ENCODE measurements at regions not wholly inside any gene's neighbourhood (a gene's known extent, or its start where the extent isn't known, plus 50 kb on each side); places are given as distances from the start of the nearest gene placed in this dataset.
"Not testable (repeated sequence)": the region's sequence is repeated elsewhere in the genome, so short reads cannot be mapped to it uniquely, and the experiment has no call there.

DNA sequence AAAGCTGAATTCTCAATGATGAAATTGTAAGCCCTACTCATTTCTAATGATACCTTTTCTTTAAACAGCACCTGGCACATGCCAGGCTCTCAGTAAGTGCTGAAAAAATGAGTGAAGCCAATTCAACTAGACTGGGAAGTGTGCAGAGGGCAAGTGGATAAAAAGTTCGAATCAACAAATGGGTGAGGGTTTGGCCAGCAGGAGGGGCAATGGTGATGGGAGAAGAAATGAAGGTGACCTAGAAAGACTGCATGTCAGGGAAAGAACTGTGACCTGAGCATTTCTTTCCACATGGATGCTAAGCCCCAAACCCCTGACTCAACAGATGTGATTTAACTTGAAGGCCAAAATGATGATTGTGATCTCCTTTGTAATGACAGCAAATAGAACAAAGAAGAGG, 54.6 kb downstream of the DKK1 start:
- no peak for ATAC-seq (ENCODE audit: insufficient read depth, low read depth)
- no peaks in the 10 kb centered on the region for H3K9me3 ChIP-seq (ENCODE audit: insufficient read depth, low read length, severe bottlenecking)
- H3K4me1 ChIP-seq (ENCODE audit: insufficient read depth, low read length) = no peaks in the 10 kb centered on the region
- H4K20me1 ChIP-seq (ENCODE audit: insufficient read depth, low read length) = no peaks in the 10 kb centered on the region
- H3K27me3 ChIP-seq (ENCODE audit: insufficient read depth, low read length, poor library complexity) = no peaks in the 10 kb centered on the region
- H3K4me3 ChIP-seq (ENCODE audit: low read depth in 1 of 2, low read length in 2 of 2) = no peak overlapping the region
- TF ChIP-seq, protein P1, sequence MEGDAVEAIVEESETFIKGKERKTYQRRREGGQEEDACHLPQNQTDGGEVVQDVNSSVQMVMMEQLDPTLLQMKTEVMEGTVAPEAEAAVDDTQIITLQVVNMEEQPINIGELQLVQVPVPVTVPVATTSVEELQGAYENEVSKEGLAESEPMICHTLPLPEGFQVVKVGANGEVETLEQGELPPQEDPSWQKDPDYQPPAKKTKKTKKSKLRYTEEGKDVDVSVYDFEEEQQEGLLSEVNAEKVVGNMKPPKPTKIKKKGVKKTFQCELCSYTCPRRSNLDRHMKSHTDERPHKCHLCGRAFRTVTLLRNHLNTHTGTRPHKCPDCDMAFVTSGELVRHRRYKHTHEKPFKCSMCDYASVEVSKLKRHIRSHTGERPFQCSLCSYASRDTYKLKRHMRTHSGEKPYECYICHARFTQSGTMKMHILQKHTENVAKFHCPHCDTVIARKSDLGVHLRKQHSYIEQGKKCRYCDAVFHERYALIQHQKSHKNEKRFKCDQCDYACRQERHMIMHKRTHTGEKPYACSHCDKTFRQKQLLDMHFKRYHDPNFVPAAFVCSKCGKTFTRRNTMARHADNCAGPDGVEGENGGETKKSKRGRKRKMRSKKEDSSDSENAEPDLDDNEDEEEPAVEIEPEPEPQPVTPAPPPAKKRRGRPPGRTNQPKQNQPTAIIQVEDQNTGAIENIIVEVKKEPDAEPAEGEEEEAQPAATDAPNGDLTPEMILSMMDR (IDR thresholded peaks at IDR 0.05; ENCODE audit: borderline replicate concordance, extremely low read depth, low read length, poor library complexity, severe bottlenecking) = no peak
- TF ChIP-seq EZH2 (IDR thresholded peaks at IDR 0.05; ENCODE audit: borderline replicate concordance, low read depth, low read length, severe bottlenecking) = no peak
- no peaks in the 10 kb centered on the region for H3K79me2 ChIP-seq (ENCODE audit: insufficient read depth, low read length)
- no peak overlapping the region for H2AFZ ChIP-seq (ENCODE audit: low read depth, low read length)
- no peaks in the 10 kb centered on the region for H3K36me3 ChIP-seq (ENCODE audit: insufficient read depth, low read length)
- no peak overlapping the region for H3K9ac ChIP-seq (ENCODE audit: low read depth, low read length)
- no peak overlapping the region for H3K4me2 ChIP-seq (ENCODE audit: insufficient read depth, low read length)
- no peak for DNase-seq
- no peak overlapping the region for H3K27ac ChIP-seq (ENCODE audit: low read length)

DNA sequence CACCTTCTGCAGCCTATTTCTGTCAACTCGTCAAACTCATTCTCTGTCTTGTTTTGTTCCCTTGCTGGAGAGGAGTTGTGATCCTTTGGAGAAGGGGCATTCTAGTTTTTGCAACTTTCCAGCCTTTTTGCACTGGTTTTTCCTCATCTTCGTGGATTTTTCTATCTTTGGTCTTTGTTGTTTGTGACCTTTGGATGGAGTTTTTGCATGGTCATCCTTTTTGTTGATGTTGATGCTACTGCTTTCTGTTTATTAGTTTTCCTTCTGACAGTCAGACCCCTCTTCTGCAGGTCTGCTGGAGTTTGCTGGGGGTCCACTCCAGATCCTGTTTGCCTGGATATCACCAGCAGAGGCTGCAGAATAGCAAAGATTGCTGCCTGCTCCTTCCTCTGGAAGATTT, 60.1 kb downstream of the DKK1 start:
- H3K9me3 ChIP-seq (ENCODE audit: insufficient read depth, low read length, severe bottlenecking); H3K27ac ChIP-seq (ENCODE audit: low read length); H3K79me2 ChIP-seq (ENCODE audit: insufficient read depth, low read length); ATAC-seq (ENCODE audit: insufficient read depth, low read depth); H4K20me1 ChIP-seq (ENCODE audit: insufficient read depth, low read length); H3K9ac ChIP-seq (ENCODE audit: low read depth, low read length); H3K36me3 ChIP-seq (ENCODE audit: insufficient read depth, low read length); H3K27me3 ChIP-seq (ENCODE audit: insufficient read depth, low read length, poor library complexity); H2AFZ ChIP-seq (ENCODE audit: low read depth, low read length); DNase-seq; H3K4me3 ChIP-seq (ENCODE audit: low read depth in 1 of 2, low read length in 2 of 2); H3K4me1 ChIP-seq (ENCODE audit: insufficient read depth, low read length); H3K4me2 ChIP-seq (ENCODE audit: insufficient read depth, low read length): not testable (repeated sequence)

DNA sequence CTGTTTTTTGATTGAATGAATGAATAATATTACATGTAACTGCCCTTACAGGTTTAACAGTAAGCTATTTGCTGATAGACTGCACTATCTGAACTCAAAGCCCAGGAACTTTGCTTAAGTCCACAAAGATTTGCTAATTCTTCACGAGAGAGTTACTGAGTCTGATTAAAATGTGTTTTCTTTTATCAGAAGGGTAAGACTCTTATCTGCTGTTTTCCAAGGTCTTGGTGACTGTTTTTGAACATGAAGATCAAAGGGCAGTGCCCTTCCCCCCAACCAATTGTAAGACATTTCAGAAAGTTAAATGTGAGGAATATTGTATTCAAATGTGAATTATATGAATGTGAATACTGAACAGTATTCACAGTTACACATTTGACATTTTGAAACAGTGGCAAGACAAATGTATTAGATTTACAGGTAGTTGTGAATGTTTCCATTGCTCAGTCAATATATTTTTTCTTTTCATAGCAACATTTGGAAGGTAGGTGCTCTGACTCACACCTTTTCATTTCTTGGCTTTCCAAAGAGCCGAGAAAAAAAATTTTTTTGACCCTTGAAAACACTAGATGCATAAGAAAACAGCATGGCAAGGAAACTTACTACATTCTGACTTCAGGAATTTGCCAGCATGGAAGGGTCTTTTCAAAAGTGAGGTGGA, 62.7 kb downstream of the DKK1 start:
- ATAC-seq (ENCODE audit: insufficient read depth, low read depth) = no peak
- Histone ChIP-seq H3K79me2 (ENCODE audit: insufficient read depth, low read length) (no peaks in the 10 kb centered on the region), H3K4me2 (ENCODE audit: insufficient read depth, low read length) (no peak overlapping the region), H2AFZ (ENCODE audit: low read depth, low read length) (no peak overlapping the region), H4K20me1 (ENCODE audit: insufficient read depth, low read length) (no peaks in the 10 kb centered on the region), H3K4me1 (ENCODE audit: insufficient read depth, low read length) (no peaks in the 10 kb centered on the region), H3K9ac (ENCODE audit: low read depth, low read length) (no peak overlapping the region), H3K36me3 (ENCODE audit: insufficient read depth, low read length) (no peaks in the 10 kb centered on the region), H3K9me3 (ENCODE audit: insufficient read depth, low read length, severe bottlenecking) (peaks cover 4% of the 10 kb centered on the region), H3K4me3 (ENCODE audit: low read depth in 1 of 2, low read length in 2 of 2) (no peak overlapping the region), H3K27me3 (ENCODE audit: insufficient read depth, low read length, poor library complexity) (no peaks in the 10 kb centered on the region), H3K27ac (ENCODE audit: low read length) (no peak overlapping the region)
- DNase-seq = no peak
- TF ChIP-seq EZH2 (IDR thresholded peaks at IDR 0.05; ENCODE audit: borderline replicate concordance, low read depth, low read length, severe bottlenecking) = no peak
- TF ChIP-seq, protein P1 (IDR thresholded peaks at IDR 0.05; ENCODE audit: borderline replicate concordance, extremely low read depth, low read length, poor library complexity, severe bottlenecking) = no peak

DNA sequence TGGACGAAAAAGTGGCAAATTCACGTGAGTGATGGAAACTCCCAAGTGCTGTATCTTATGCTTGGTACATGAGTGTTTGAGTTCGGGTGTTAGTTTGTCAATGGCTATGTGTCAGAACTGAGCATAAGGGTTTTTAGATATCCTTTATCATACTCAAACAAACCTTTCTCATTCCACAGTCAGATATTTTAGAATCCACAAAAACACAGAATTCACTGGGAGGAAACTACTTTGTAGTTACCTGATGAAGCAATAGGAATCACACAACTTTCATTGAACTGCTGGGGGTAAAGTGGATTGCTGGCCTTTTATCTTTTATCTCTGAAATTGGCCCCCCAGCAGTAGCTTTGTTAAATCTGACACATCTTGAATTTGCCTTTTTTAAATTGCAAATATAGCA, 64.0 kb downstream of the DKK1 start:
- H3K27me3 ChIP-seq (ENCODE audit: insufficient read depth, low read length, poor library complexity) = no peaks in the 10 kb centered on the region
- H3K4me2 ChIP-seq (ENCODE audit: insufficient read depth, low read length) = no peak overlapping the region

More for the DNA sequence above, 64.0 kb downstream of the DKK1 start:
- Histone ChIP-seq H3K4me1 (ENCODE audit: insufficient read depth, low read length) (no peaks in the 10 kb centered on the region), H3K79me2 (ENCODE audit: insufficient read depth, low read length) (no peaks in the 10 kb centered on the region), H4K20me1 (ENCODE audit: insufficient read depth, low read length) (no peaks in the 10 kb centered on the region), H3K9me3 (ENCODE audit: insufficient read depth, low read length, severe bottlenecking) (peaks cover 4% of the 10 kb centered on the region), H3K4me3 (ENCODE audit: low read depth in 1 of 2, low read length in 2 of 2) (no peak overlapping the region), H2AFZ (ENCODE audit: low read depth, low read length) (no peak overlapping the region), H3K9ac (ENCODE audit: low read depth, low read length) (no peak overlapping the region), H3K27ac (ENCODE audit: low read length) (no peak overlapping the region), H3K36me3 (ENCODE audit: insufficient read depth, low read length) (no peaks in the 10 kb centered on the region)
- TF ChIP-seq, protein P1 (IDR thresholded peaks at IDR 0.05; ENCODE audit: borderline replicate concordance, extremely low read depth, low read length, poor library complexity, severe bottlenecking) = no peak
- no peak for TF ChIP-seq EZH2 (IDR thresholded peaks at IDR 0.05; ENCODE audit: borderline replicate concordance, low read depth, low read length, severe bottlenecking)
- DNase-seq = no peak
- ATAC-seq (ENCODE audit: insufficient read depth, low read depth) = no peak

All from DND-41 (cell line).